IgD-negative memory B cell (primary cell): ENCODE measurements at regions not wholly inside any gene's neighbourhood (a gene's known extent, or its start where the extent isn't known, plus 50 kb on each side); places are given as distances from the start of the nearest gene placed in this dataset.

Experiments
- H3K27ac Mint-ChIP-seq, 3 donors: one replicate each; pipeline ENCODE4 v1.8.0; 2020 to 2022; ENCODE audit warnings: mild to moderate bottlenecking in 3 of 3, mixed read lengths in 3 of 3, moderate library complexity in 1 of 3
- H3K27me3 Mint-ChIP-seq: one replicate; pipeline ENCODE4 v1.8.0; 2021; ENCODE audit warnings: mixed read lengths
- H3K36me3 Mint-ChIP-seq: one replicate; pipeline ENCODE4 v1.8.0; 2020; ENCODE audit warnings: mild to moderate bottlenecking, mixed read lengths
- H3K4me1 Mint-ChIP-seq, 3 donors: one replicate each; pipeline ENCODE4 v1.8.0; 2020 to 2022; ENCODE audit warnings: mixed read lengths in 3 of 3, mild to moderate bottlenecking in 1 of 3
- H3K4me3 Mint-ChIP-seq, 4 donors: one replicate each; pipeline ENCODE4 v1.8.0; 2020 to 2022; ENCODE audit warnings: mild to moderate bottlenecking in 4 of 4, mixed read lengths in 4 of 4, moderate library complexity in 3 of 4
- H3K9me3 Mint-ChIP-seq, 3 donors: one replicate each; pipeline ENCODE4 v1.8.0; 2020 to 2021; ENCODE audit warnings: mixed read lengths in 3 of 3, mild to moderate bottlenecking in 1 of 3

GRCh38 chr19:31071136-31071855 lies 277.9 kb downstream of the TSHZ3 start:
- Mint-ChIP-seq H3K4me1 (no peaks in the 10 kb centered on the region), H3K27me3 (no peaks in the 10 kb centered on the region)

GRCh38 chr19:31070146-31071065 lies 278.8 kb downstream of the TSHZ3 start:
- Mint-ChIP-seq H3K9me3 (peaks cover 6 to 14% (median 10%) of the 10 kb centered on the region in 3 donors), H3K36me3 (no peaks in the 10 kb centered on the region), H3K4me3 (no peak overlapping the region), H3K4me1 (no peaks in the 10 kb centered on the region), H3K27ac (no peak overlapping the region), H3K27me3 (no peaks in the 10 kb centered on the region)

More at GRCh38 chr19:31071136-31071855, 277.9 kb downstream of the TSHZ3 start:
- H3K36me3 Mint-ChIP-seq, result no peaks in the 10 kb centered on the region
- H3K4me3 Mint-ChIP-seq, result no peak overlapping the region
- peaks cover 6 to 14% (median 10%) of the 10 kb centered on the region in 3 donors for H3K9me3 Mint-ChIP-seq
- no peak overlapping the region for H3K27ac Mint-ChIP-seq

GRCh38 chr19:31068268-31068667 lies 281.0 kb downstream of the TSHZ3 start:
- H3K4me3 Mint-ChIP-seq, result no peak overlapping the region
- peaks cover 1 to 10% (median 8%) of the 10 kb centered on the region in 3 donors for H3K9me3 Mint-ChIP-seq
- H3K36me3 Mint-ChIP-seq, result no peaks in the 10 kb centered on the region
- H3K27ac Mint-ChIP-seq, result no peak overlapping the region
- H3K27me3 Mint-ChIP-seq, result no peaks in the 10 kb centered on the region
- H3K4me1 Mint-ChIP-seq, result no peaks in the 10 kb centered on the region

GRCh38 chr19:31066385-31066784 lies 282.9 kb downstream of the TSHZ3 start:
- H3K36me3 Mint-ChIP-seq, result no peaks in the 10 kb centered on the region
- no peak overlapping the region for H3K27ac Mint-ChIP-seq
- H3K27me3 Mint-ChIP-seq, result no peaks in the 10 kb centered on the region
- H3K4me3 Mint-ChIP-seq, result no peak overlapping the region
- no peaks in the 10 kb centered on the region for H3K4me1 Mint-ChIP-seq
- H3K9me3 Mint-ChIP-seq, result peaks cover 3 to 21% (median 10%) of the 10 kb centered on the region in 3 donors

GRCh38 chr19:31064491-31064890 lies 284.7 kb downstream of the TSHZ3 start:
- Mint-ChIP-seq H3K27ac (no peak overlapping the region), H3K27me3 (no peaks in the 10 kb centered on the region), H3K4me1 (no peaks in the 10 kb centered on the region), H3K4me3 (no peak overlapping the region), H3K36me3 (no peaks in the 10 kb centered on the region), H3K9me3 (peaks cover 4 to 36% (median 15%) of the 10 kb centered on the region in 3 donors)

GRCh38 chr19:31058676-31059340 lies 290.4 kb downstream of the TSHZ3 start:
- Mint-ChIP-seq H3K36me3 (no peaks in the 10 kb centered on the region), H3K4me3 (no peak overlapping the region), H3K4me1 (no peaks in the 10 kb centered on the region), H3K9me3 (peaks cover 6 to 35% (median 19%) of the 10 kb centered on the region in 3 donors), H3K27ac (no peak overlapping the region), H3K27me3 (no peaks in the 10 kb centered on the region)

GRCh38 chr19:31057476-31057875 lies 291.8 kb downstream of the TSHZ3 start:
- no peak overlapping the region for H3K27ac Mint-ChIP-seq
- peaks cover 5 to 25% (median 19%) of the 10 kb centered on the region in 3 donors for H3K9me3 Mint-ChIP-seq
- H3K4me3 Mint-ChIP-seq, result no peak overlapping the region
- no peaks in the 10 kb centered on the region for H3K36me3 Mint-ChIP-seq
- H3K27me3 Mint-ChIP-seq, result no peaks in the 10 kb centered on the region
- no peaks in the 10 kb centered on the region for H3K4me1 Mint-ChIP-seq

GRCh38 chr19:31055454-31055853 lies 293.8 kb downstream of the TSHZ3 start:
- Mint-ChIP-seq H3K36me3 (no peaks in the 10 kb centered on the region), H3K27me3 (no peaks in the 10 kb centered on the region), H3K4me3 (no peak overlapping the region)

GRCh38 chr19:31054430-31054829 lies 294.8 kb downstream of the TSHZ3 start:
- Mint-ChIP-seq H3K4me3 (no peak overlapping the region), H3K4me1 (no peaks in the 10 kb centered on the region), H3K36me3 (no peaks in the 10 kb centered on the region), H3K9me3 (peaks cover 3 to 8% (median 3%) of the 10 kb centered on the region in 3 donors), H3K27me3 (no peaks in the 10 kb centered on the region), H3K27ac (no peak overlapping the region)

More at GRCh38 chr19:31055454-31055853, 293.8 kb downstream of the TSHZ3 start:
- Mint-ChIP-seq H3K27ac (no peak overlapping the region), H3K9me3 (peaks cover 3 to 13% (median 12%) of the 10 kb centered on the region in 3 donors), H3K4me1 (no peaks in the 10 kb centered on the region)

- H3K27me3 Mint-ChIP-seq, result no peaks in the 10 kb centered on the region
- peaks cover 0 to 2% (median 1%) of the 10 kb centered on the region in 3 donors for H3K9me3 Mint-ChIP-seq
- H3K27ac Mint-ChIP-seq, result no peak overlapping the region
- no peaks in the 10 kb centered on the region for H3K4me1 Mint-ChIP-seq
- no peak overlapping the region for H3K4me3 Mint-ChIP-seq
- no peaks in the 10 kb centered on the region for H3K36me3 Mint-ChIP-seq
Measured at GRCh38 chr19:31049431-31049830, 299.8 kb downstream of the TSHZ3 start.

- H3K36me3 Mint-ChIP-seq, result no peaks in the 10 kb centered on the region
- no peaks in the 10 kb centered on the region for H3K27me3 Mint-ChIP-seq
- H3K27ac Mint-ChIP-seq, result no peak overlapping the region
- no peaks in the 10 kb centered on the region for H3K4me1 Mint-ChIP-seq
- no peak overlapping the region for H3K4me3 Mint-ChIP-seq
- no peaks in the 10 kb centered on the region for H3K9me3 Mint-ChIP-seq
Measured at GRCh38 chr19:31046024-31046423, 303.2 kb downstream of the TSHZ3 start.

GRCh38 chr19:31041461-31041860 lies 307.8 kb downstream of the TSHZ3 start:
- no peaks in the 10 kb centered on the region for H3K4me1 Mint-ChIP-seq
- no peaks in the 10 kb centered on the region for H3K36me3 Mint-ChIP-seq
- H3K27me3 Mint-ChIP-seq, result no peaks in the 10 kb centered on the region
- peaks cover 0 to 4% (median 2%) of the 10 kb centered on the region in 3 donors for H3K9me3 Mint-ChIP-seq
- no peak overlapping the region for H3K4me3 Mint-ChIP-seq
- no peak overlapping the region for H3K27ac Mint-ChIP-seq

GRCh38 chr19:31039151-31039550 lies 310.1 kb downstream of the TSHZ3 start:
- Mint-ChIP-seq H3K27ac (no peak overlapping the region), H3K9me3 (peaks cover 4 to 10% (median 4%) of the 10 kb centered on the region in 3 donors), H3K4me1 (no peaks in the 10 kb centered on the region), H3K4me3 (no peak overlapping the region), H3K27me3 (no peaks in the 10 kb centered on the region), H3K36me3 (no peaks in the 10 kb centered on the region)

- Mint-ChIP-seq H3K4me3 (no peak overlapping the region), H3K9me3 (peaks cover 4 to 10% (median 4%) of the 10 kb centered on the region in 3 donors), H3K27me3 (no peaks in the 10 kb centered on the region), H3K27ac (no peak overlapping the region), H3K36me3 (peaks cover 2% of the 10 kb centered on the region), H3K4me1 (no peaks in the 10 kb centered on the region)
Measured at GRCh38 chr19:31037286-31037980, 311.8 kb downstream of the TSHZ3 start.
